GM19025 (cell line): ENCODE measurements at regions not wholly inside any gene's neighbourhood (a gene's known extent, or its start where the extent isn't known, plus 50 kb on each side); places are given as distances from the start of the nearest gene placed in this dataset.
A peak's percentile ranks its signal among the peaks of the same experiment; 100 is the strongest.

Source experiments
- ATAC-seq: cut with Tn5 transposase; IDR thresholded peaks from one replicate; pipeline ENCODE4 v1.9.1; 2021; ENCODE audit warnings: mild to moderate bottlenecking, low read depth, moderate library complexity; ENCODE audit not compliant: unreplicated experiment

DNA sequence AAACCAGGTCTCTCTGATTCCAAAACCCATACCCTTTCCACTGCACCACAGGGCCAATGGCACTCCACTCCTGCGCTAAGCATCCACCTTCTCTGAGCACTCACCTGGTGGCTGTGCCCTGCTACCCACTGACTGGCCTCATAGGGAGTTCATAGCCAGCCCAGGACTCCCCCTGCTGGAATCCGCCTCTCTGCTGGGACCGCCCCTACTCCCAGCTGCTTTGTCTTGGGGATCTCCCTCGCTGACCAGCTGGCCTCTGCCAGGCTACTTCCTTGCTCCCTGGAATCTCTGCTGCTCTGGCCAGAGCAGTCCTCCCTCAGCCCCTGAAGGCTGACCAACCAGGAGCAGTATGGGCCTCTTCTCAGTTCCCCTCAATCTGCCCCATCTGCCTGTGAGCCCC is 129.7 kb downstream of the FAXC start:
- peak; percentile 83 for ATAC-seq

DNA sequence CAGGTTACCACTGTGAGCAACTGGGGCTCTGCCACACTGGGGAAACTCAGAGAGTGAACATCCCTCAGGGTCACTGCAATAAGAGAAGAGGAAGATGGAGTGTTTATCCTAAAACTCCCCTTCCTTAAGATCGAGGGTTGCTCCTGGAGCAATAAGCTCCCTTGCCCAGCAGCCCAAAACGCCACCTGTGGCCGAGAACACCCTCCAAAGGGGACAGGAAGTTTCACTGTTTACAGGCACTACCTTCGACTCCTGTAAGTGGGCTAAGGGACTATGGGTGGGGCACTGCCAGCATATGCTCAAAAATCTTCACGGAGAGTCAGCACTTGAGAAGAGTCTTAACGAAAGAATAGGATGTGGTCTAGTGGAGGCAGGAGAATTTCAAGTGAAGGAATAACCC is 132.5 kb downstream of the FAXC start:
- ATAC-seq, result no peak

DNA sequence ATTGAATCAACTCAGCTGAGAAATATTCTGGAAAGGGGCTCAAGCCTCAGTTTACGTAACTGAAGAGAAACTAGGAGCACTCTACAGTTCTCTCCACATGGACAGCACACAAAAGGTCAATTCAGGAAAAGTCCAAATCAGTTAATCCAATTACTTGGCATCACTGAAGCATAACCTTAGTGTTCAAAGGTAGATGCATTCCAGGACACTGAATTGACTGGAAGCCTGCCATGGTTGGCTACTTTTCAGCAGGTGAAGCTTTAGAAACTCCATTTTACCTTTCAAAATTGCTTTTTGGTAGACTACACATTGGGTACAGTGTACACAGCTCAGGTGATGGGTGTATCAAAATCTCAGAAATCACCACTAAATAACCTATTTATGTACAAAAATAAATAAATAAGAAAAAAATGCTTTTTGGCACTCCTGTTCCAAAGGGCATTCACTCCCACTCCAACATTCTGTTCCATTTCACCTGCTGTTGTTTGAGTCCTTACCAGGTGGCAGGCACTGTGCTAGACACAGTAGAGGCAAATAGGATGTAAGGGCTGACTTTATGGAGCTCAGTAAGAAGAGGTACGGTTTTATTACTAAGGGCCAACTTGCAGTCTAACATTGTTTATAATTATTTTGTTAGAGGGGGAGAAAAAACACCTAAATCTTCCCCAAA is 153.4 kb downstream of the FAXC start:
- ATAC-seq, result no peak

DNA sequence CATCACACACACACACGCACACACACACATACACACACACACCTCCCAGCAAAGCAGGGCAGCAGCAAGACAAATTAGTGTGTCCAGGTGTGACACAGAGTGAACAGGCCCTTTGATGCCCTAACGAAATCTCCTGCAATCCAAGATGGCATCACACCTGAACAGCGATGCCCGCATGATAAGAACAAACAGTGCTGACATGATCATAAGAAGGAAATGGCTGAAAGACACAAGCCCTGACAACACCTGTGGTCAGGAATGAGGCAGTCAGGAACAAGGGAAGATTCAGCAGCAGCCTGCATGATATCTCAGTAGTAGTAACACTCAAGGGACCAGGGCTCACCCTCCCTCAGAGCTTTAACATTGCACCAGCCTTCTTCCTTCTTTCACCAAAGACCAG is 156.9 kb downstream of the FAXC start:
- no peak for ATAC-seq

DNA sequence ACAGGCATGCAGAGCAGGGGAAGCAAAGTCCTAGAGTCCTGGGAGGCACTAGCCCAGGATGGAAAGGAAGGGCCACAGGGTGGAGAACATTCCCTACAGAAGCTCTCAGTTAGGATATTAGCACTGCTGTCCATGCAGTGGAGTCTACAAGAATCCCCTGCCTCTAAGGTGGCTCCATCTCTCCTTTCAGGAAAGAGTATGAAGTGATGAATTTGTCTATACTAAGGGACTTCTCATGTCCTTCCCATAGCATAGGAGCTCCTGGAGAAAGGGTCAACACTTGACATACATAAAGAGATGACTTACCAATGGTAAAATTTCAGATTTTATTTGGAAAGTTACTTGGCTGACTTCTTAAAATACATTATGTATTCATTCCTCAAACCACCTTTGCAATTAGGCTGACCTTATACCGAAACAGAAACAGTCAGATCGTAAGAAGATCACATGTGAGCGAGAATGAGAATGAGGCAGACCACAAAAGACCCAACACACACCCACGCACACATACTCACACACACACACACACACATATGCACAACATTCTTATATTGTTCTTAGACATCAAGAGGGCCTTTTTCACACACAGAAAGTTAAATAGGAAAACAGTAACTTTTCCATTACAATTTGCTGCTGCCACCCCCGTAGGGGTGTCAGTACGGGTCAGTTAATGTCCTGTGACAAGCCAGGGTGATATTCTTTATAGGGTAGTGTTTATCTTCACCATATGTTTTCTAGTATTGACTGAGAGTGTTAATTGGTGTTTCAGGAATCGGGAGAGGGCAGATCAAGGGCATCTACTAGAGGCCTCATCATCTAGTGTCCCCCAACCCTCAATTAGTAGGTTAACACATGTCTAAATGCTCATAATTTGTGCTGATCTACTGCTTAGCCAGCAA is 159.4 kb downstream of the FAXC start:
- peak; percentile 99 for ATAC-seq

DNA sequence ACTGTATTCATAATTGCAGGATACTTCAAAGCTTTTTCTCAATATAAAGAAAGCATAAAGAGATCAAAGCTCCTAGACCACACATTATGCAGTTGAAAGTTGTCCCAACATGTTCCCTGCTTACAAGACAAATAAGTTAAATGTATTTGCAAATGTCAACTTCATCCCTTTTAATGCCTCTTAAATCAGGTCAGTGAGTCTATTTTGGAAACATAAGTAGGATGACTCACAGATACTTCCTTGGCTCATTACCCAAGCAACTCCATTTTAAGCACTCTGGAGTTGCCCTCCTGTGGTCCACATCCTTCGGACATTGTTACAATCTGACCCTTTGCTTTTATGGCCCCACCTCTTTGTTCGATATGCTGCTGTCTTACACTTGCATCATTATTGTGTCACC is 162.0 kb downstream of the FAXC start:
- no peak for ATAC-seq

DNA sequence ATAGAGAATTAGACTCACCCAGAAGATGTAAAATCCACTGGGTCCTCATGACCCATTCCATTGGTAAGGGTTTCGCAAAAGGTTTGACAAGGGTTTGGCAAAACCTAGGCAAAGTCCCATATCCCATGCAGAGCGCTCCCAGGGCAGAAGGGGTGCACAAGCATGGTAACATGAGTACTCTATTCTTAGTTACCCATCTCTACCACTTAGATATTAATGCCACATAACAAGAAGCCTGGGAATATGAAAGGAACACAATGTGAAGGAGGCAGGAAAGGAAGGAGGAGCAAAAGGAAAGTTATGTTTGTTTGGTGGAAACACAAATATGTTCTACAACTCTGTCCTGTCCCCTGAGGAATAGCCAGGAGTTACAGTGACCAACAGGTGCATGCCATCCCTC is 163.1 kb downstream of the FAXC start:
- ATAC-seq, result no peak

DNA sequence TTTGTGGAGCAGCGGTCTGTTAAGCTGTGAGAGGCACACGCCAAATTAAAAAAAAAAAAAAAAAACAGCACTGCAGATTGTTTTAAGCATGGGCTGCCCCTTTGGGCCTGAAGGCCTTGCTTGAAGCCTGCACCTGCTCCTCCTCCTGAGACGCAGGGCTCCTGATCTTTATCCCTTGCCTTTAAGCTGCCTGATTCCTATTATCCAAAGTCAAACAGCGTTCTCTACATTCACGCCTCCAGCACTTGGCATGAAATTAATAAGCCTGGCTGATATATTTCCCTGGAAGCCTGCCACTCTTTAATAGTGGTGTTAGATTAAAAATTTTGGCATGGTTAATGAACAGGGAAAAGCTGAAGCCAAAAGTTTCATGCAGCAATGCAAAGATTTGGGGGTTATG is 163.9 kb downstream of the FAXC start:
- ATAC-seq, result no peak

DNA sequence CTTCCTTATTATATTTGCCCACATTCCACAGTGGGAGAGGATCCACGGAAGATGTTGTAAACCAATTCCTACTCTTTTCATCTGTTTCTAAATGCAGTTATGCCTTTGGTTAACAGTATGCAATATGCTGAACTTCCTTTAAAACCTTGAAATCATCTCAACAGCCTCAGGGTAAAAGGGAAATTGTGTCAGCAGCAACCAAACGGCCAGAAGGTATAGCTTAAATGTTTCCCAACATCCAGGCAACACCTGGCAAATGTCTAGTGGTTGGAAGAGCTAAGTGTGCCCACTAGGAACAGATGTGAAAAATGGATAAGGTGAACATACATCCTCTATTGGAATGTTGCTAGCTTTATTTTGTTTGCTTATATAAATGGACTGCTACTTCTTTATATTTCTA is 164.8 kb downstream of the FAXC start:
- no peak for ATAC-seq

DNA sequence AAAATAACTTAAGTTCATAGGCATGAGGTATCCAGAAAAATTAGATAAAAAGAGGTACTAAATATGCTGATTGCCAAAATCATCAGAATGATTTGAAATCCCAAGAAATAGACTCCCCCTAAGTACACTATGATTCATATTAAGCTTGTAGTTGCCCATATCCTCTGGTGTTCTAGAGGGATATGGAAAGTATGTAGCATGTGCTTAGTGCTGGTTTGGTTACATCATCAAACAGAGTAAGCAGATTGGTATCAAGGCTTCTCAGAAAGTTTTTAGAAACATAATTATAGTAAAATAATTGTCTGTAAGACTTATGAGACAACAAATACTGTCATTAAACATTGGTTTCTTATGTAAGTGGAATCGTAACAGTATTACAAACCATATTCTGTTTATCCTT is 166.4 kb downstream of the FAXC start:
- ATAC-seq, result no peak

DNA sequence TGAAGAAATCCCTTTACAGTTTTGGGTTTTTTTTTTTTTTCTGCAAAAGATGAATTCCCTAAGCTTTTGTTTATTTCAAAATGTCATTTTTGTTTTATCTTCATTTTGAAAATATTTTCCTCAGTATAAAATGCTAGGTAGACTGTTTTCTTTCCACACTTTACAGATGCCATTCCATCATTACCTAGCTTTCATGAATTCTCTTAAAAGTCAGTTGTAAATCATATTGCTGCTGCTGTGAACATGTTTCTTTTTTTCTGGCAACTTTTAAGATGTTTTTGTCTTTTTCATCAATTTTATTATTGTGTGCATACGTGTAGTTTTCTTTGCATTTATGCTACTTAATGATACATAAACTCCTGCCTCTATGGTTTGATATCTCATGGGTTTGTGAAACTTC is 168.3 kb downstream of the FAXC start:
- ATAC-seq, result no peak

DNA sequence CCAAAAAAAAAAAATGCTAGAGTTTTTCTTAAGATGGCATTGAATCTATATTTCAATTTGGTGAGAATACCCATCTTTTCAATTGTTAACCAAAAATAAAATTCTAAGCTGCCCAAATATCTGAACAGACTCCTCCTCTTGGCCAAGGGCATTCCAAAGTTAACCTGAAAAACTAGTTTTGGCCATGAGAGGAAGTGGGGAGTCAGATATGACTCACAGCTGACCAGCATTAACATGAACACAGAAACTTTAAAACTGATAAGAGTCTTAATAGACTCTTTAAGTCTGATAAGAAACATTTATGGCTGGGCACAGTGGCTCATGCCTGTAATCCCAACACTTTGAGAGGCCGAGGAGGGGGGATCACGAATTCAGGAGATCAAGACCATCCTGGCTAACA is 171.3 kb downstream of the FAXC start:
- ATAC-seq, result no peak

DNA sequence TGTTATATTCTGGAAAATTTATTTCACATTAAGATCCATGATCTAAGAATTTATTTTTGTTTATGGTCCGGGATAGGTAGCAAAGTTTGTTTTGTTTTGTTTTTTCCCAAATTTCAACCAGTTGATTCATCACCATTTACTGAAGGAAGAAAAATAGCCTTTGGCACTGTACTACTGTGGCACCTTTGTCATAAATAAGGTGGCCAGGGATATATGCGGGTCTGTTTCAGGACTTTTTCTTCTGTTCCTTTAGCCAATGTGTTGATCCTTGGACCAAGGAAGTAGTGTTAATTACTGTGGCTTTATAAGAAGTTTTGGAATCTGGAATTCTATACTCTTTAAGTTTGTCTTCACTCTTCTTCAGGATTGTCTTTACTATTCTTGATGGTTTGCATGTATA is 171.7 kb downstream of the FAXC start:
- ATAC-seq, result no peak

DNA sequence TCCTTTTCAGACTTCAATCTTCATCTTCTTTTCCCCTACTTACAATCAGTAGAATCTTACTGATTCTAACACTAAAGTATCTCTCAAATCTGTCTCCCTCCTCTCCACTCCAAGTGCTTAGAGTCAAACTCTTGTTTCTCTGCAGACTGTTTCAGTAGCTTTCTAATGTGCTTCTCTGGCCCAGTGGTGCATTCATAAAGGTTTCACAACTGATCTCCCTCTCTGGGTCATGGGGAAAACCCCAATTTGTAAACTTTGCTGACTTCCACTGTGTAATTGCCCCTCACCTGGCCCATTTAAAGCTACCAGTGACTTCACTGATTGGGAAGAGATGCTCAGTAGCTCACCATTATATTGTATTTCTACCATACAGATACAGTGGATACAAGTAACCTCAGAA is 183.6 kb downstream of the FAXC start:
- peak; percentile 58 for ATAC-seq

DNA sequence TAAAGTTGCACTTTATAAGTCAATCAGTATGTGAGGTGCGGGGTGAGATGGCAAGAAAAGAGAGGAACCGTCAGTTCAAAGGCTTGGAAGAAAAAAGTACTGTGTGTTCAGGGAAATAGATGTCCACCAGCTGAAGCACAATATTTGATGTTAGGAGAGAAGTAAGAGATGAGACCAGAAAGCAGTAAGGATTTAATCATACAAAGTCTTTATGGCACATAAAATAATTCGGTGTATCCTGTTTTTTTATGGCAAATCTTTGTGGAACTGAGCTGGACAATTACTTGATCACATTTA is 197.2 kb downstream of the FAXC start:
- ATAC-seq, result no peak

DNA sequence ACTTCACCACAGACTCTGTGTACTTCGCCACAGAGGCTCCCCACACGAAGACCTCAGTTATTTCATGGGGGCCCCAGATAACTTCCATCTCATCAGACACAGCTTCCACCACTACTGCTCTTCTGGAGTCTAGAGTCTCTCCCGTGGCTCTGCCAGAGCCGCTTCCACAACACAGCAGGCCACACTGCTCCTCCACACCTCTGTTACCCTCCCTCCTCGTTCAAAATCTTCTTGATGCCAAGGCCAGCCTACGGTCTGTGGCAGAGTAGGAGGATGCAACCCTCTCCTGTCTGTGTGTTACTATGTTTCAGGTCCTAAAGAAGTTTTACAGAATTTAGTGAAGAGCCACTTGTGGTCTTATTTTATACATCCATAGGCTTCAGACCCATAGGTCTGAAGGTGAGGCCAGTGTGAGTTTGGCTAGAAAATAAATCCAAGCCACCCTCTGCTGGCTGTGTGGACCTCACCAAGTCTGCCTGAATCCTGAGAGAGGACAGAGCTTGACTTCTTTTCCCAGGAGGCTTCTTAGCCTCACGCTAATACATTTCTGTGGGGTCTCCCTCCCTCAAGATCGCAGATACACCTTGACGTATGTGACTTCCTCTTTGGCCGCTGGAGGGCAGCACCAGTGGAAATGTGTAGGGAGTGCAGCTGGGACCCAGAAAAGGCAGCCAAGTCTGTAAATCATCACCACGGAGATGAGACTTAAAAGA is 197.7 kb downstream of the FAXC start:
- ATAC-seq, result peak; percentile 83

DNA sequence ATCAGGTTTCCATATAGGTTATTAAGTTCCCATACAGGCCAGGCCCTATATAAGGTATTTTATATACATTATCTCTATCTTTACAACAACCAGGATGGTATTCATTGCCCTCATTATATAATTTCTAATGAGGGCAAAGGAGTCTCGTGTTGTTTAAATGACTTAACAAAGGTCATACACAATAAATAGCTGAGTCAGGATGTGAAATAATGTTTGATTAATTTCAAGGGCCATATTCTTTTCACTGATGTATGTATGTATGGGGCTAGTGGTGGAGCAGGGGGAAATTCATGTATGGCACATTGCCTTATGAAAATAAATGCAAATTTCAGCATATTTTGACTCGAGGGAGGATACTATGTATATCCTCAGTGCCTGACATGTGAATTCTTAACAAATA is 200.7 kb downstream of the FAXC start:
- no peak for ATAC-seq

DNA sequence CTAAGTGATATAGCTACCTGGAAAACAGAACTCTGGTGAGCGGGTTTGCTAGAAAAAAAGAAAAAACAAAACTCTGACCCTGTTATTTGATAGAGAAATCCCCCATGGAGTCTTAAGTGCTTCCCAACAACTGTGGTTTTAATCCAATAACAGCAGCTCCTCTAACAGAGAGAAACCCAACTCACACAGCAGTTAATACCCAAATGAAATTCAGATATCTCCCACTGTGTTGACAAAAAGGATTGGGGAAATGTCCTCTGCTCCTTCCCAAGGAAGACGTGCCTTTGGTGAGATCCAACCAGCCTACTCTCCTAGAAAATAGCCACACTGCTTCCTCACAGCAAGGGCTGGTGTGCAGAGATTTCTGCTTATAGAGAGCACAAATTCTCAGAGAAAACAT is 200.4 kb upstream of the FBXL4 start:
- no peak for ATAC-seq

DNA sequence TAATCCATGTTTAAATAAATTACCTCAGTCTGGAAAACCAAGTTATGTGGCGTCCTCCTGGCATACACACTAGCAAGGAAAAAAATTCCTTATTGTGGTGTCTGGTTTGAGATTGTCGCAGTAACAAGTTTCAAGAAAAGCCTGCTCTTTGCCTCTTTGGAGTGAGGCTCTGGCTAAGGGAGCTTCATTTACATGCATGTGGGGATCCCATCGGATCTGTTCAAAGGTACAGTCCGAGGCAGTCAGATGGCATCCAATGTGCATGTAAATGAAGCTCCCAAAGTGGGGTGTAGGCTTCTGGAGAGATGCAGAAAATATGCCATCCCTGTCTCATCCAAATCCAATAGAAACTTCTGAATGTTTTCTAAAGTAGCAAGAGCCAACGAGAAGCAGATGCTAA is 199.5 kb upstream of the FBXL4 start:
- ATAC-seq, result no peak

DNA sequence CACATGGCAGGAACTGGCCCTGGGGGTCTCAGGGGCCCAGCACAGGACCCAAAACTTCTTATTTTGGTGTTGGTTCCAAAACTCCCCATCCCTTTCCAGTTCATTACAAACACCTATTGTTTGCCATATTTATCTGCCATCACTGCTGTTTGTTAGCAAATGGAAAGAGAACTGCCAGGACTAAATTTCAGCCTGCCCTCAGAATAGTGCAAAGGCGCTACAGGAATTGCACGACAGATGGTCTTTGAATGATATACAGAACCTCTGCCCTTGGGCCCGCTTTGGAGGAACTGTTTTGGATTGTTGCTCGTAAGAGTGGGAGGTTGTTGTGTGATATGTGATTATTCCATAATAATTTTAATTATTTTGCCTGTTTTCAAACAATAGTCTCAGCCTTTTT is 199.0 kb upstream of the FBXL4 start:
- ATAC-seq, result no peak

DNA sequence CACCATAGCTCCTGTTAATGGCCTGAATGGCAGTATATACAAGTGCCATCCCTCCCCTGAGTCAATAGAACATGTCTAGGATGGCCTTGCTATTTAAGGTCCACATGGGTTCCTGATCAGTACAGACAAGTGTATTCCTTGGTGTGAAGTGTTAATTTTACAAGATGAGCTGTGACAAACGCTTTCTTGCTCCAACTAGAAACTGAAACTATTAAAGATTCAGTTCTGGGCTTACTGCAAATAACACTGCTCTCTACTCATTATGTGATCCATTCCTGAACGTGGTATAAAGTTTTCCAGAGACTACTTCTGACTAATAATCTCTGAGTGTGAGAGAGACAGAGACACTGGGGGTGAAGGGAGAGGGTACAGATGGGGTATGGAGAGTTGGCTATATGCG is 198.0 kb upstream of the FBXL4 start:
- no peak for ATAC-seq
